GM12873 (cell line): ENCODE measurements at regions not wholly inside any gene's neighbourhood (a gene's known extent, or its start where the extent isn't known, plus 50 kb on each side); places are given as distances from the start of the nearest gene placed in this dataset.

Experiments used
- CTCF ChIP-seq: IDR thresholded peaks from 2 replicates; pipeline ENCODE4 v1.5.1; 2012; ENCODE audit warnings: low read depth, mild to moderate bottlenecking, moderate library complexity, low read length, control low read depth; ENCODE audit not compliant: insufficient read depth; ENCODE audit errors: missing control alignments

GRCh38 chr9:129322022-129322621 lies 144.1 kb upstream of the IER5L start:
- no peak for TF ChIP-seq CTCF

GRCh38 chr9:129321286-129322021 lies 143.4 kb upstream of the IER5L start:
- TF ChIP-seq CTCF: no peak

DNA sequence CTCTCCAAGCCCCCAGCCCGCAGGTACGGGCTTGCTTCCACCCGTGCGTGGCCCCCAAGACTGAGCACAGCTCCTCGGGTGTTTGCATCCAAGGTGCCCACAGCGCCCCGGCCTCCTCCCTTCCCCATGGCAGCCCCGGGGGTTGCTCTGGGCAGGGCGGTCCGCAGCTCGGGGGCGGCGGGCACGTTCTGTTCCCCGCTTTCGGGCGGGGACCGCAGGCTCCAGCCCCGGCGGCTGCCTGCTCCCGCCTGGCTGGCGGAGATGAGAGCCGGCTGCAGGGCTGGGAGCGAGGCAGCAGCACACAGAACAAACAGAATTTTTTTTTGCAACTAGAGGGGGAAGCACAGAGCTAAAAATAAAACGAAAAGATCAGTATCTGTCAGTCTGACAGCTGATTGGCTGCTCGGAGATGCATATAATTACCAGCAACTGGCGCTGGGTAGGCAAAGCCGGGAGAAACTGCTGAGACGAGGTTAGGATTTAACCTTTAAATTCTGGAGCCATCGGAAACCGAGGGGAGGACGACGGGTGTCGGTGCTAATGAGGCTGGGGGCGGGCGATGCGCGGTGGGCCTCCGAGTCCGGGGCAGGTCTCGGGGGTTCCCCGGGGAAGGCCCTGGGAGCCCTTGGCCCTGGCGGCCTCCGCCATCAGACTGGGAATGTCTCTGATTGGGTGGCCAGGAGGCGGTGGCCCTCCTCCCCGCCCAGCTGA lies 142.7 kb upstream of the IER5L start:
- no peak for TF ChIP-seq CTCF

- TF ChIP-seq CTCF: no peak
Observed at GRCh38 chr9:129319938-129320481, 141.9 kb upstream of the IER5L start.

- no peak for TF ChIP-seq CTCF
Observed at GRCh38 chr9:129319076-129319937, 141.2 kb upstream of the IER5L start.

- TF ChIP-seq CTCF: no peak
Observed at GRCh38 chr9:129318121-129319075, 140.3 kb upstream of the IER5L start.
